Bronchial epithelial cell (primary cell): ENCODE measurements at regions not wholly inside any gene's neighbourhood (a gene's known extent, or its start where the extent isn't known, plus 50 kb on each side); places are given as distances from the start of the nearest gene placed in this dataset.

ENCODE experiments used
- DNase-seq: peaks from one replicate; pipeline ENCODE4 v3.0.0-alpha.2; 2010; ENCODE audit warnings: low read depth
- FAIRE-seq: peaks from 2 replicates; lab custom pipeline; 2011; peaks lifted over from hg19 to GRCh38; lab: Jason Lieb, UNC
- H3K27me3 ChIP-seq: 2 replicates; pipeline ENCODE4 v1.5.1; 2011; ENCODE audit warnings: low read length; ENCODE audit not compliant: control insufficient read depth, insufficient read depth
- H3K36me3 ChIP-seq: 2 replicates; pipeline ENCODE4 v1.5.1; 2011; ENCODE audit warnings: low read length; ENCODE audit not compliant: control insufficient read depth, insufficient read depth
- H3K4me3 ChIP-seq: 2 replicates; pipeline ENCODE4 v1.5.1; 2011; ENCODE audit warnings: mild to moderate bottlenecking, low read depth, low read length, control low read depth
- CTCF ChIP-seq: IDR thresholded peaks from 2 replicates; pipeline ENCODE4 v1.5.1; 2011; ENCODE audit warnings: mild to moderate bottlenecking, moderate library complexity, low read length, control low read depth, inconsistent platforms; ENCODE audit not compliant: insufficient read depth, severe bottlenecking

- no peak for FAIRE-seq
- no peak for TF ChIP-seq CTCF
- DNase-seq = no peak
- no peaks in the 10 kb centered on the region for H3K36me3 ChIP-seq
- no peak overlapping the region for H3K4me3 ChIP-seq
- H3K27me3 ChIP-seq = no peaks in the 10 kb centered on the region
Measured at GRCh38 chr5:12840972-12841371, 936.7 kb upstream of the CTNND2 start.

- Histone ChIP-seq H3K4me3 (no peak overlapping the region), H3K27me3 (no peaks in the 10 kb centered on the region), H3K36me3 (no peaks in the 10 kb centered on the region)
- no peak for DNase-seq
- TF ChIP-seq CTCF = no peak
- FAIRE-seq = no peak
Measured at GRCh38 chr5:12837592-12837991, 933.3 kb upstream of the CTNND2 start.

- FAIRE-seq (no peak), DNase-seq (no peak)
- Histone ChIP-seq H3K36me3 (no peaks in the 10 kb centered on the region), H3K4me3 (no peak overlapping the region), H3K27me3 (no peaks in the 10 kb centered on the region)
- no peak for TF ChIP-seq CTCF
Measured at GRCh38 chr5:12825163-12825562, 920.9 kb upstream of the CTNND2 start.

- no peaks in the 10 kb centered on the region for H3K36me3 ChIP-seq
- no peak overlapping the region for H3K4me3 ChIP-seq
- FAIRE-seq = no peak
- no peaks in the 10 kb centered on the region for H3K27me3 ChIP-seq
- no peak for DNase-seq
- no peak for TF ChIP-seq CTCF
Measured at GRCh38 chr5:12805165-12805698, 901.0 kb upstream of the CTNND2 start.

- H3K36me3 ChIP-seq = no peaks in the 10 kb centered on the region
- no peak overlapping the region for H3K4me3 ChIP-seq
- no peak for FAIRE-seq
- DNase-seq = no peak
- H3K27me3 ChIP-seq = no peaks in the 10 kb centered on the region
- no peak for TF ChIP-seq CTCF
Measured at GRCh38 chr5:12799165-12799564, 894.9 kb upstream of the CTNND2 start.

- Histone ChIP-seq H3K4me3 (no peak overlapping the region), H3K27me3 (no peaks in the 10 kb centered on the region), H3K36me3 (no peaks in the 10 kb centered on the region)
- FAIRE-seq = no peak
- DNase-seq = no peak
- no peak for TF ChIP-seq CTCF
Measured at GRCh38 chr5:12795333-12795663, 891.1 kb upstream of the CTNND2 start.
